NCI-H1694 treated with DMSO at 0.1 percent for 48 hours (cell line): ENCODE measurements at regions not wholly inside any gene's neighbourhood (a gene's known extent, or its start where the extent isn't known, plus 50 kb on each side); places are given as distances from the start of the nearest gene placed in this dataset.
A peak's percentile ranks its signal among the peaks of the same experiment; 100 is the strongest.
"Not testable (repeated sequence)": the region's sequence is repeated elsewhere in the genome, so short reads cannot be mapped to it uniquely, and the experiment has no call there.

Experiments used
- DNase-seq: peaks from one replicate; lab custom pipeline; 2025; lab: John Stamatoyannopoulos, UW

GRCh38 chr18:27581296-27581904 lies 396.3 kb upstream of the CHST9 start:
- DNase-seq, result no peak

- DNase-seq, result no peak
Measured at GRCh38 chr18:27579364-27579763, 394.3 kb upstream of the CHST9 start.

GRCh38 chr18:27577752-27578151 lies 392.6 kb upstream of the CHST9 start:
- no peak for DNase-seq

GRCh38 chr18:27577265-27577664 lies 392.2 kb upstream of the CHST9 start:
- DNase-seq, result no peak

- DNase-seq, result no peak
Measured at GRCh38 chr18:27567434-27567833, 382.3 kb upstream of the CHST9 start.

GRCh38 chr18:27564066-27564465 lies 379.0 kb upstream of the CHST9 start:
- DNase-seq, result no peak

GRCh38 chr18:27558388-27559155 lies 373.5 kb upstream of the CHST9 start:
- no peak for DNase-seq

- peak; percentile 18 for DNase-seq
Measured at GRCh38 chr18:27556741-27557140, 371.6 kb upstream of the CHST9 start.

GRCh38 chr18:27549335-27550039 lies 364.4 kb upstream of the CHST9 start:
- no peak for DNase-seq

- DNase-seq, result no peak
Measured at GRCh38 chr18:27546991-27547390, 361.9 kb upstream of the CHST9 start.

- no peak for DNase-seq
Measured at GRCh38 chr18:27544206-27544605, 359.1 kb upstream of the CHST9 start.

- DNase-seq, result no peak
Measured at GRCh38 chr18:27541293-27541692, 356.2 kb upstream of the CHST9 start.

- no peak for DNase-seq
Measured at GRCh38 chr18:27540111-27540510, 355.0 kb upstream of the CHST9 start.

GRCh38 chr18:27528925-27529521 lies 343.9 kb upstream of the CHST9 start:
- no peak for DNase-seq

GRCh38 chr18:27527856-27528255 lies 342.7 kb upstream of the CHST9 start:
- no peak for DNase-seq

- no peak for DNase-seq
Measured at GRCh38 chr18:27520401-27520800, 335.3 kb upstream of the CHST9 start.

GRCh38 chr18:27510036-27510633 lies 325.0 kb upstream of the CHST9 start:
- DNase-seq, result not testable (repeated sequence)

GRCh38 chr18:27501671-27502070 lies 316.6 kb upstream of the CHST9 start:
- no peak for DNase-seq

GRCh38 chr18:27500531-27500930 lies 315.4 kb upstream of the CHST9 start:
- DNase-seq, result no peak

- DNase-seq, result no peak
Measured at GRCh38 chr18:27497246-27497645, 312.1 kb upstream of the CHST9 start.

- DNase-seq, result no peak
Measured at GRCh38 chr18:27493182-27493581, 308.1 kb upstream of the CHST9 start.

GRCh38 chr18:27491772-27492171 lies 306.7 kb upstream of the CHST9 start:
- no peak for DNase-seq
